ACC112 (cell line): ENCODE measurements at regions not wholly inside any gene's neighbourhood (a gene's known extent, or its start where the extent isn't known, plus 50 kb on each side); places are given as distances from the start of the nearest gene placed in this dataset.

ENCODE experiments used
- H2AFZ ChIP-seq: fragments of 200-600 bp; sonication (generic); one replicate; pipeline ENCODE4 v1.6.0; 2017; ENCODE audit warnings: antibody characterized with exemption, low read length; ENCODE audit not compliant: unreplicated experiment
- H3K27ac ChIP-seq: fragments of 200-600 bp; sonication (generic); 2 replicates; pipeline ENCODE4 v1.5.1; 2014; ENCODE audit warnings: low read depth, mild to moderate bottlenecking, antibody characterized with exemption, low read length, moderate library complexity
- H3K27me3 ChIP-seq: fragments of 200-600 bp; sonication (generic); 2 replicates; pipeline ENCODE4 v1.6.1; 2014; ENCODE audit warnings: mild to moderate bottlenecking, antibody characterized with exemption, low read length, moderate library complexity, mixed read lengths; ENCODE audit not compliant: insufficient read depth
- H3K36me3 ChIP-seq: fragments of 200-600 bp; sonication (generic); 2 replicates; pipeline ENCODE4 v1.6.1; 2016; ENCODE audit warnings: mild to moderate bottlenecking, antibody characterized with exemption, low read length, moderate library complexity, mixed read lengths; ENCODE audit not compliant: insufficient read depth
- H3K4me1 ChIP-seq: fragments of 200-600 bp; sonication (generic); one replicate; pipeline ENCODE4 v1.6.1; 2016; ENCODE audit warnings: low read length, mixed read lengths; ENCODE audit not compliant: insufficient read depth, unreplicated experiment, control insufficient read depth
- H3K4me3 ChIP-seq: fragments of 200-600 bp; sonication (generic); 2 replicates; pipeline ENCODE4 v1.5.1; 2014; ENCODE audit warnings: mild to moderate bottlenecking, low read depth, low read length
- H3K79me2 ChIP-seq: fragments of 200-600 bp; sonication (generic); one replicate; pipeline ENCODE4 v1.6.0; 2016; ENCODE audit warnings: low read length; ENCODE audit not compliant: control insufficient read depth, unreplicated experiment, insufficient read depth

DNA sequence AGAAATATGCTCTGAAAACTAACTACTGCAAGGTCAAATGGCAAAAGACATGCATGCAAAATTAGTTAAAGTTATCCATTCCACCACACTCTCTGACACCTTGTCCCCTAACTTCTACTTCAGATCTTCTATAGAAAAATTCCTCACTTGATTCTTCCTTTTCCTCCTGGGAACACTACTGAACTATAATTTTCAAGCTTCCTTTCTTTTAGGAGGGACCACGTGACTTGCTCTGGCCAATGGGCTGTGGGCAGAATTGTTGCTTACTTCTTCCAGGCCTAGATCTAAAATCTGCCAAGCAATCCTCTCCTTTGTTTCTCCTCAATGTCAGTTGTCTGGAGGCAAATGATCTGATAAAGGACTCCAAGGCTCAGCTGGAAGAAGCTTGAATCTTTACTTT is 441.0 kb downstream of the CDK5RAP2 start:
- Histone ChIP-seq H3K27ac (no peak overlapping the region), H3K27me3 (no peaks in the 10 kb centered on the region), H3K4me1 (no peaks in the 10 kb centered on the region), H2AFZ (no peak overlapping the region), H3K79me2 (no peaks in the 10 kb centered on the region), H3K4me3 (no peak overlapping the region), H3K36me3 (no peaks in the 10 kb centered on the region)

DNA sequence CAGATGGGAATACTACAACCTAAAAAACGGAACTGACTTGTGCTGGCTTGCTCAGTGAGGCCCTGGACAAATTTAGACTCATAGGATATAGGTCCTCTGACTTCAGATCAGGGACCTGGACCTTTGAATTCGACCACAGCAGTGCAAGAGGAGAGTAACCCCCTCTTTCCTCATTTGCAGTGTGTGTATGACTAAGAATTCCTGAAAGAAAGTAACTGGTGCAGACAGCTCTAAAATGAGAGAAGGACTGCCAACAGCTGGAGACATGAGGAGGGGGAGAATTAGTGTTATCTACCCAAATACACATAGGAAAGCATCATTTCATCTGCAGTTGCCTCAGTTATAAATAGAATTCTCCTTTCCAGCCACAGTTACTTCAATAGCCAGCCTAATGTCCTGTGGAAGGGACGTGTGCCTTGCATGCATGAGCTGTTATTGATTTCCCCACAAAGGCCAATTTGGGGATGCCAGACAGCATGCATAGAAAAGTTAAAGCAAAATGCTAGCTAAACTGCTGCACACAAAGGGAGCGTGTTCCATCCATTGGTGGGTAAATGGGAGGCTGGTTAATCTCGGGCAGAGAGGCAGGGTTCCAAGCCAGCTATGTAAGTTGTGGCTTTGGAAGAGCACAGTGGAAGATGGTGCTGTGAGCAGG is 442.7 kb downstream of the CDK5RAP2 start:
- H2AFZ ChIP-seq, result no peak overlapping the region
- no peak overlapping the region for H3K27ac ChIP-seq
- no peak overlapping the region for H3K4me3 ChIP-seq
- H3K27me3 ChIP-seq, result no peaks in the 10 kb centered on the region
- H3K79me2 ChIP-seq, result no peaks in the 10 kb centered on the region
- H3K4me1 ChIP-seq, result no peaks in the 10 kb centered on the region
- H3K36me3 ChIP-seq, result no peaks in the 10 kb centered on the region

DNA sequence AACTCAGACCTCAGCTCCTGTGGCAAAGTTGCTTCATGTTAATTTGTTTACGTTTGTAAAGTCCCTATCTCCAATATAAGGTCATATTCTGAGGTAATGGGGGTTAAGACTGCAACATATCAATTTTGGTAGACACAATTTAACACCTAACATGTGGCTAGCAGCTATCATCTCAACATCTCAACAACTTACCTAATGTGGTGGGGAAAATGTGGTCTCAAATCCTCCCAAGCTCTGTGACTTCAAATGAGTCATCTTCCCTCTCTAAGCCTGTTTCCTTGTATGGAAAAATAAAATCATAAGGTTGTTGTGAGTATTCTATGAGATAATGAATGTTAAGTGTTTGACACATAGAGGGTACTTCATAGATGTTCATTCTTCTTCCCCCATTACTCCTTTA is 443.3 kb downstream of the CDK5RAP2 start:
- H3K4me3 ChIP-seq, result no peak overlapping the region
- H3K79me2 ChIP-seq, result no peaks in the 10 kb centered on the region
- H3K36me3 ChIP-seq, result no peaks in the 10 kb centered on the region

DNA sequence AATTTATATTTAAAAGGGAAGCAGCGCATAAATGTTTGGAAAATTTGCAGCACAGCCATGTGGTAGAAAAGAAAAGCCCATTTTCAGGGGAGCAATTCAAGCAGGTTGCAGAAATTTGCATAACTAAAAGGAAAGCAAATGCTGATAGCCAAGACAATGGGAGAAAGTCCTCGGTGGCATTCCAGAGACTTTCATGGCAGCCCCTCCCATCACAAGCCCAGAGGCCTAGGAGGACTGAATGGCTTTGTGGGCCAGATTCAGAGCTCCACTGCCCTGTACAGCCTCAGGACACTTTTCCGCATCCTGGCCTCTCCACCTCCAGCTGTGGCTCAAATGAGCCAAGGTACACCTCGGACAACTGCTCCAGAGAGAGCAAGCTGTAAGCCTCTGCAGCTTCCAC is 462.9 kb downstream of the CDK5RAP2 start:
- no peak overlapping the region for H3K4me3 ChIP-seq
- no peaks in the 10 kb centered on the region for H3K27me3 ChIP-seq
- H2AFZ ChIP-seq, result no peak overlapping the region
- no peaks in the 10 kb centered on the region for H3K4me1 ChIP-seq
- H3K36me3 ChIP-seq, result no peaks in the 10 kb centered on the region
- H3K27ac ChIP-seq, result no peak overlapping the region
- no peaks in the 10 kb centered on the region for H3K79me2 ChIP-seq

More for the DNA sequence above, 443.3 kb downstream of the CDK5RAP2 start:
- H3K27ac ChIP-seq, result no peak overlapping the region
- no peak overlapping the region for H2AFZ ChIP-seq
- no peaks in the 10 kb centered on the region for H3K4me1 ChIP-seq
- no peaks in the 10 kb centered on the region for H3K27me3 ChIP-seq

DNA sequence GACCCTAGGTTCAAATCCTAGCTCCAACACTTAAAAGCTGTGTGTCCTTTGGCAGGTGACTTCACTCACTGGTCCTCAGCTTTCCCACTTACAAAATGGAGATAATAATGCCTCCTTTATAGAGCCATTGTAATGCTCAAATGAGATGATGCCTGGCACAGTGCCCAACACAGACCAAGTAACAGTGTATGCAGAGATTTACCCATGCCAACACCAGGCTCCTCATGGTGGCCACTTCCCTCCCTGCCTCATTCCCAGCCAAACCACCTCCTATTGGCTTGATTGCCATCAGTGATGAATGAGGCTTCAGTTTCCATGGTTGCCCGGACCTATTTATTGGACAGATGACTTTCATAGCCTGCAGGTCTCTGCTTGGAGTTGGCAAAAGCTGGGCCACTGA is 469.4 kb downstream of the CDK5RAP2 start:
- H3K27ac ChIP-seq, result no peak overlapping the region
- H2AFZ ChIP-seq, result no peak overlapping the region
- H3K79me2 ChIP-seq, result no peaks in the 10 kb centered on the region
- no peak overlapping the region for H3K4me3 ChIP-seq
- no peaks in the 10 kb centered on the region for H3K36me3 ChIP-seq
- no peaks in the 10 kb centered on the region for H3K4me1 ChIP-seq
- no peaks in the 10 kb centered on the region for H3K27me3 ChIP-seq

DNA sequence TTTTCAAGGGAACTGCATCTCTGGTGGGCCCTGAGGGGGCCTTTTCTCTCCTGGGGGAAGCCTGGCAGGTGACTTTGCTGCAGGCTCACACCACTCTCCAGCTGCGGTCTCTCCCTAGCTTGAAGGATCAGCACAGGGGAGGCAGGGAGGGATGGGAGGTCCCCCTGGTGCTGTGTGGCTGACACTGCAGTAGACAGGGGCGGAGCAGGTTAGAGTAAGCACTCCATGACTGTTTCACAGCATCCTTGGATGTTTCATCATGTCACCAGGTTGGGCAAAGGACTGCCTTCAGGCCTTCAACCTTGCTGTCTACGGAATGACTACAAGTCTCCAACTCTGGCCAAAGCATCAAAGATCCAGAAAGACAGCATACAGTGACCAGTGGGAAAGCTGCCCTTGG is 470.7 kb downstream of the CDK5RAP2 start:
- no peak overlapping the region for H3K4me3 ChIP-seq

DNA sequence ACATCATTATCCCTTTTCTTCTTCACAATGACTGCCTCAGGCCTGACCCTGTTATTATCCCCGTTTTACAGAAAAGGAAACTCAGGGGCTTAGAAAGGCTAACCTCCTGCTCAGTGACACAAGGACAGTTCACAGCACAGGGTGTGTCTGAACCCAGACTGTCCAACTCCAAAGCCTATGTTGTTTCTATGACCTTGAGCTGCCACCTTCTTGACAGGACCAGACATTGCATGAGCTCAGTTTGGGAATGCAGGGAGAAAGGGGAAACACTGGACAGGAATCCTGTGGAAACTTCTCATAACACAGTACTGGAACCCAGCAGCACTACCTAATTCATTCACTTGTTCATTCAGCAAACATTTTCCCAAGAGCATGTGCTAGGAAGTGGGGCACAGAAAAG is 472.8 kb downstream of the CDK5RAP2 start:
- H3K36me3 ChIP-seq, result no peaks in the 10 kb centered on the region
- H3K79me2 ChIP-seq, result no peaks in the 10 kb centered on the region
- no peak overlapping the region for H3K4me3 ChIP-seq
- no peaks in the 10 kb centered on the region for H3K4me1 ChIP-seq
- H2AFZ ChIP-seq, result no peak overlapping the region
- no peaks in the 10 kb centered on the region for H3K27me3 ChIP-seq
- no peak overlapping the region for H3K27ac ChIP-seq

More for the DNA sequence above, 470.7 kb downstream of the CDK5RAP2 start:
- no peak overlapping the region for H3K27ac ChIP-seq
- H3K4me1 ChIP-seq, result no peaks in the 10 kb centered on the region
- H3K27me3 ChIP-seq, result no peaks in the 10 kb centered on the region
- H3K36me3 ChIP-seq, result no peaks in the 10 kb centered on the region
- no peak overlapping the region for H2AFZ ChIP-seq
- no peaks in the 10 kb centered on the region for H3K79me2 ChIP-seq

DNA sequence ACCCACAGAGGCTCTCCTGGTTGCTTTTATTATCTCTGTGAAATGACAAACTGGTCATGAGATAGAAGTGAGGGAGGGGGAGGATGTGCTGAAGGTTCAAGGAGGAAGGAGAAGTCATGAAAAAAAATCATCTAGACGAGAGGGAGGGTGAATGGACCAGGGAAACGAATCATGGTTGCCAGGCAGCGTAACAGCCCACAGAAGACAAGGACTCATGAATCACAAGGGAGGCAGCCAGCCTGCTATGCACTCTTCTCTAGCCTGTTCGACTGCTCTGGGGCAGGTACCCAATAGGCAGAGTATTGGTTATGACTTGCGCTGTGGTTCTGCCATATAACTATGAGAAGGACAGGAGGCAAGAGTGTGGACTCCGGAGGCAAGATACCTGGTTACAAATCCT is 475.2 kb downstream of the CDK5RAP2 start:
- Histone ChIP-seq H3K4me3 (no peak overlapping the region), H3K27me3 (no peaks in the 10 kb centered on the region), H3K79me2 (no peaks in the 10 kb centered on the region), H2AFZ (no peak overlapping the region), H3K36me3 (no peaks in the 10 kb centered on the region), H3K4me1 (no peaks in the 10 kb centered on the region), H3K27ac (no peak overlapping the region)

DNA sequence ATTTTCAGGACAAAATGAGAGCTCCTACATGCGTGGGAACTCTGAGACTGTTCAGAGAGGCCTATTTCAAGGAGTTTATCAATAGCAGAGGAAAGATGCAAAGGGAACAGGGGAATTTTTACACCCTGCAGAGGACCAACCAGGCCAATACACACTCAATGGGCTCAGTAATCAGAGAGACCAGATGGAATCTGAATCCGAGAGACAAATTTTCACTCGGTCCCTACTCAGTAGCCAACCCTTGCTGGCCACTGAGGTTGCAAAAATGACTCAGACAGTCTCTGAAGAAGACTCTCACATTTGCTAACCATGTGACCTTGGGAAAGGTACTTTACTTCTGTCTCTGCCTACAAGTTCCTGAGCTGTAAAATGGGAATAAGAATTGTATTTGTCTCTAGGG is 479.4 kb downstream of the CDK5RAP2 start:
- Histone ChIP-seq H3K27me3 (no peaks in the 10 kb centered on the region), H3K27ac (no peak overlapping the region), H3K36me3 (no peaks in the 10 kb centered on the region), H2AFZ (no peak overlapping the region), H3K4me1 (no peaks in the 10 kb centered on the region), H3K79me2 (no peaks in the 10 kb centered on the region), H3K4me3 (no peak overlapping the region)

DNA sequence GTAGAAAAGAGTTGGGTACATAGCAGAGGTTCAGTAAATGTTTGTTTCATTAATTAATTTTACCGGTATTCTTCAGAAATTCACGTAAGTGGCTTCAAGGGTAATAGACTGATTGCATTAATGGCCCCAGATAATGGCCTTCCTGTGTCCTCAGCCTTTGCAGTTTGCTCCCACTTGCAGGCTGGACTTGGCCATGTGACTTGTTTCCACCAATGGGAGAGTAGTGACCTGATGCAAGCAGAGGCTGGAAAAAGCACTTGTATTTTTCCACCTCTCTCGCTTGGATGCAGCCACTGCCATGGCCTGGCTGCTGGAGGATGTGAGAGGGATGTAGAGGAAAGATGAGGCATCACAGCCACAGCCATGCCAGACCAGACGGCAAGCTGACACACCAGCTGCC is 480.9 kb downstream of the CDK5RAP2 start:
- Histone ChIP-seq H3K36me3 (no peaks in the 10 kb centered on the region), H3K27me3 (no peaks in the 10 kb centered on the region), H3K79me2 (no peaks in the 10 kb centered on the region), H3K27ac (no peak overlapping the region), H2AFZ (no peak overlapping the region), H3K4me3 (no peak overlapping the region), H3K4me1 (no peaks in the 10 kb centered on the region)

DNA sequence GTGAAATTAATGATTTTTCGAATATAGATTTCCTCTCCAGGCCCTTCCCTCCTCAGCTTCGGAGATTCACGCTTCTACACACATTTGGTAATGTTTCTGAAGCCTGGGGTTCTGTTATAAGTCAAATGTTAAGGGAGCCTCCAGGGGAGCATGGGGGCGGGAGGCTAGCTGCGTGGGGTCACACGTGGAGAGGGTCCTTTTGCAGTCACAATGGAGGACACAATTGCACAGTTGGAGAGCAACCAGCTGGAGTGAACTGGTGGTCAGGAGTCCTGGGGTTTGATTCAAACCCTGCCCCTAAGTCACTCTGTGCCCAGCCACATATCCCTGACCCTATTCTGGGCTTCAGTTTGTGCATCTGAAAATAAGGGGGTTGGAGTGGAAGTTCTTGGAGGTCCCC is 481.4 kb downstream of the CDK5RAP2 start:
- Histone ChIP-seq H3K79me2 (no peaks in the 10 kb centered on the region), H3K4me1 (no peaks in the 10 kb centered on the region), H3K27ac (no peak overlapping the region), H3K4me3 (no peak overlapping the region), H3K27me3 (no peaks in the 10 kb centered on the region), H3K36me3 (no peaks in the 10 kb centered on the region), H2AFZ (no peak overlapping the region)
